HuH-7.5 (cell line): ENCODE measurements at regions not wholly inside any gene's neighbourhood (a gene's known extent, or its start where the extent isn't known, plus 50 kb on each side); places are given as distances from the start of the nearest gene placed in this dataset.

Experiments
- DNase-seq: peaks from one replicate; pipeline ENCODE4 v3.0.0; 2011; ENCODE audit warnings: low spot score

GRCh38 chr17:34416116-34416515 lies 53.1 kb upstream of the CCL1 start:
- DNase-seq: no peak

GRCh38 chr17:34414339-34414738 lies 51.3 kb upstream of the CCL1 start:
- no peak for DNase-seq

- DNase-seq: no peak
These were observed 50.5 kb upstream of the CCL1 start for GRCh38 chr17:34413443-34414119.

GRCh38 chr17:34412965-34413441 lies 50.0 kb upstream of the CCL1 start:
- DNase-seq: no peak
